K562 (cell line): ENCODE measurements at regions not wholly inside any gene's neighbourhood (a gene's known extent, or its start where the extent isn't known, plus 50 kb on each side); places are given as distances from the start of the nearest gene placed in this dataset.

Experiments
- BRF2 ChIP-seq: IDR thresholded peaks from 3 replicates; pipeline ENCODE4 v1.6.1; 2011; ENCODE audit warnings: borderline replicate concordance, mild to moderate bottlenecking; ENCODE audit not compliant: insufficient read length, insufficient read depth
- CBFB ChIP-seq: sonication (generic); formaldehyde crosslinking; IDR thresholded peaks from 2 replicates; pipeline ENCODE4 v1.4.0; 2020; ENCODE audit warnings: mild to moderate bottlenecking, missing genetic modification reagents
- DACH1 ChIP-seq: fragments of 450-650 bp; IDR thresholded peaks from 2 replicates; pipeline ENCODE4 v1.6.1; 2018; ENCODE audit not compliant: partially characterized antibody
- EP400 ChIP-seq: fragments of 450-650 bp; IDR thresholded peaks from 2 replicates; pipeline ENCODE4 v1.6.1; 2017; ENCODE audit warnings: antibody characterized with exemption, mild to moderate bottlenecking, moderate library complexity
- EZH2 ChIP-seq: IDR thresholded peaks from 2 replicates; pipeline ENCODE4 v1.6.1; 2012; ENCODE audit warnings: low read depth, mild to moderate bottlenecking, inconsistent platforms, low read length, borderline replicate concordance
- MCM5 ChIP-seq: fragments of 450-650 bp; IDR thresholded peaks from 2 replicates; pipeline ENCODE4 v1.6.1; 2016; ENCODE audit warnings: low read depth
- MEIS2 ChIP-seq: fragments of 450-650 bp; IDR thresholded peaks from 2 replicates; pipeline ENCODE4 v1.6.1; 2014; ENCODE audit warnings: mild to moderate bottlenecking; ENCODE audit not compliant: partially characterized antibody
- PATZ1 ChIP-seq: fragments of 250-450 bp; sonication (Bioruptor Pico); IDR thresholded peaks from 2 replicates; pipeline ENCODE4 v1.5.0; 2020; ENCODE audit warnings: mild to moderate bottlenecking, borderline replicate concordance
- PREB ChIP-seq: sonication (generic); formaldehyde crosslinking; IDR thresholded peaks from 2 replicates; pipeline ENCODE4 v1.8.1; 2023; ENCODE audit warnings: mild to moderate bottlenecking, missing genetic modification reagents
- PTTG1 ChIP-seq: fragments of 450-650 bp; IDR thresholded peaks from 2 replicates; pipeline ENCODE4 v1.6.1; 2016; ENCODE audit warnings: low read depth, mild to moderate bottlenecking, missing genetic modification characterization, missing compliant biosample characterization
- TCF3 ChIP-seq: sonication (generic); formaldehyde crosslinking; IDR thresholded peaks from 2 replicates; pipeline ENCODE4 v1.4.0; 2020; ENCODE audit warnings: mild to moderate bottlenecking, missing genetic modification reagents
- XRCC3 ChIP-seq: fragments of 450-650 bp; IDR thresholded peaks from 2 replicates; pipeline ENCODE4 v1.6.1; 2017; ENCODE audit warnings: mild to moderate bottlenecking, moderate library complexity
- ZBTB34 ChIP-seq: fragments of 250-450 bp; sonication (Bioruptor Pico); IDR thresholded peaks from 2 replicates; pipeline ENCODE4 v1.8.0; 2021; ENCODE audit warnings: mild to moderate bottlenecking, moderate library complexity
- ZKSCAN3 ChIP-seq: fragments of 250-450 bp; sonication (Bioruptor Pico); IDR thresholded peaks from 2 replicates; pipeline ENCODE4 v1.4.0; 2020
- ZNF407 ChIP-seq: fragments of 450-650 bp; IDR thresholded peaks from 2 replicates; pipeline ENCODE4 v1.6.1; 2016; ENCODE audit warnings: low read depth

- TF ChIP-seq PREB (CRISPR knock-in tag) = no peak
- TF ChIP-seq ZNF407 = no peak
- TF ChIP-seq TCF3 = no peak
- no peak for TF ChIP-seq MCM5
- TF ChIP-seq BRF2 = no peak
- TF ChIP-seq MEIS2 = peak; percentile 8
- TF ChIP-seq CBFB = no peak
- TF ChIP-seq EZH2 = no peak
- TF ChIP-seq DACH1 = no peak
- TF ChIP-seq PTTG1 (tag) = no peak
- no peak for TF ChIP-seq XRCC3
- no peak for TF ChIP-seq ZKSCAN3
- no peak for TF ChIP-seq EP400
- TF ChIP-seq PATZ1 (CRISPR knock-in tag) = no peak
- TF ChIP-seq ZBTB34 (CRISPR knock-in tag) = no peak
These were observed 1002.0 kb downstream of the REEP3 start (continued) for GRCh38 chr10:64523065-64523759.
